ENCODE measurements at regions not wholly inside any gene's neighbourhood (a gene's known extent, or its start where the extent isn't known, plus 50 kb on each side); places are given as distances from the start of the nearest gene placed in this dataset.

GRCh38 chr14:55897031-55897430 is 221.2 kb upstream of the PELI2 start:
- Histone ChIP-seq H3K4me3 (replicated peaks in 1 of 4; ENCODE audit: control extremely low read depth in 1 of 4, insufficient read depth in 1 of 4, low read depth in 3 of 4, low read length in 4 of 4) (no peak overlapping the region), H3K9me3 (ENCODE audit: control insufficient read depth, insufficient read depth, low read depth, low read length) (no peaks in the 10 kb centered on the region)

GRCh38 chr14:55898938-55899337 is 219.3 kb upstream of the PELI2 start:
- Histone ChIP-seq H3K4me1 (ENCODE audit: control insufficient read depth, extremely low read depth, insufficient read depth, low read length) (no peaks in the 10 kb centered on the region), H4K20me1 (ENCODE audit: control insufficient read depth, extremely low read depth, insufficient read depth, low read length) (no peaks in the 10 kb centered on the region), H3K4me2 (ENCODE audit: extremely low read depth, insufficient read depth, low read length) (no peak overlapping the region), H3K27ac (ENCODE audit: insufficient read depth, low read length) (no peak overlapping the region), H3K79me2 (ENCODE audit: control insufficient read depth, insufficient read depth, low read length) (no peaks in the 10 kb centered on the region), H3K4me3 (replicated peaks in 1 of 4; ENCODE audit: control extremely low read depth in 1 of 4, insufficient read depth in 1 of 4, low read depth in 3 of 4, low read length in 4 of 4) (no peak overlapping the region), H3K9me3 (ENCODE audit: control insufficient read depth, insufficient read depth, low read depth, low read length) (no peaks in the 10 kb centered on the region), H3K27me3 (ENCODE audit: control insufficient read depth, insufficient read depth, low read length) (no peaks in the 10 kb centered on the region), H3K9ac (ENCODE audit: insufficient read depth, low read length) (no peak overlapping the region), H3K36me3 (ENCODE audit: control insufficient read depth, insufficient read depth, low read length) (no peaks in the 10 kb centered on the region), H2AFZ (ENCODE audit: low read length) (no peak overlapping the region)
- no peak for TF ChIP-seq EZH2 (IDR thresholded peaks at IDR 0.05; ENCODE audit: low read length, missing control alignments)
- no peak for TF ChIP-seq CTCF (conservative IDR thresholded peaks at IDR 0.05 in 1 of 2, IDR thresholded peaks at IDR 0.05 in 1 of 2; ENCODE audit: low read depth in 1 of 2, low read length in 2 of 2)
- DNase-seq (ENCODE audit: low read depth in 2 of 2) = no peak

More at GRCh38 chr14:55897031-55897430, 221.2 kb upstream of the PELI2 start:
- no peaks in the 10 kb centered on the region for H3K4me1 ChIP-seq (ENCODE audit: control insufficient read depth, extremely low read depth, insufficient read depth, low read length)
- H2AFZ ChIP-seq (ENCODE audit: low read length) = no peak overlapping the region
- no peak for TF ChIP-seq CTCF (conservative IDR thresholded peaks at IDR 0.05 in 1 of 2, IDR thresholded peaks at IDR 0.05 in 1 of 2; ENCODE audit: low read depth in 1 of 2, low read length in 2 of 2)
- no peak for TF ChIP-seq EZH2 (IDR thresholded peaks at IDR 0.05; ENCODE audit: low read length, missing control alignments)
- H3K27me3 ChIP-seq (ENCODE audit: control insufficient read depth, insufficient read depth, low read length) = no peaks in the 10 kb centered on the region
- no peak overlapping the region for H3K27ac ChIP-seq (ENCODE audit: insufficient read depth, low read length)
- H3K4me2 ChIP-seq (ENCODE audit: extremely low read depth, insufficient read depth, low read length) = no peak overlapping the region
- no peaks in the 10 kb centered on the region for H3K36me3 ChIP-seq (ENCODE audit: control insufficient read depth, insufficient read depth, low read length)
- DNase-seq (ENCODE audit: low read depth in 2 of 2) = no peak
- no peaks in the 10 kb centered on the region for H4K20me1 ChIP-seq (ENCODE audit: control insufficient read depth, extremely low read depth, insufficient read depth, low read length)
- H3K9ac ChIP-seq (ENCODE audit: insufficient read depth, low read length) = no peak overlapping the region
- H3K79me2 ChIP-seq (ENCODE audit: control insufficient read depth, insufficient read depth, low read length) = no peaks in the 10 kb centered on the region

- DNase-seq (ENCODE audit: low read depth in 2 of 2) = peak; percentile 52 to 80
- H3K9me3 ChIP-seq (ENCODE audit: control insufficient read depth, insufficient read depth, low read depth, low read length) = no peaks in the 10 kb centered on the region
- no peaks in the 10 kb centered on the region for H3K4me1 ChIP-seq (ENCODE audit: control insufficient read depth, extremely low read depth, insufficient read depth, low read length)
- no peak for TF ChIP-seq CTCF (conservative IDR thresholded peaks at IDR 0.05 in 1 of 2, IDR thresholded peaks at IDR 0.05 in 1 of 2; ENCODE audit: low read depth in 1 of 2, low read length in 2 of 2)
- no peak for TF ChIP-seq EZH2 (IDR thresholded peaks at IDR 0.05; ENCODE audit: low read length, missing control alignments)
- H3K4me3 ChIP-seq (replicated peaks in 1 of 4; ENCODE audit: control extremely low read depth in 1 of 4, insufficient read depth in 1 of 4, low read depth in 3 of 4, low read length in 4 of 4) = no peak overlapping the region
- no peaks in the 10 kb centered on the region for H3K79me2 ChIP-seq (ENCODE audit: control insufficient read depth, insufficient read depth, low read length)
- H4K20me1 ChIP-seq (ENCODE audit: control insufficient read depth, extremely low read depth, insufficient read depth, low read length) = no peaks in the 10 kb centered on the region
- no peaks in the 10 kb centered on the region for H3K27me3 ChIP-seq (ENCODE audit: control insufficient read depth, insufficient read depth, low read length)
- H3K36me3 ChIP-seq (ENCODE audit: control insufficient read depth, insufficient read depth, low read length) = no peaks in the 10 kb centered on the region
- H2AFZ ChIP-seq (ENCODE audit: low read length) = no peak overlapping the region
- H3K4me2 ChIP-seq (ENCODE audit: extremely low read depth, insufficient read depth, low read length) = no peak overlapping the region
- no peak overlapping the region for H3K9ac ChIP-seq (ENCODE audit: insufficient read depth, low read length)
- no peak overlapping the region for H3K27ac ChIP-seq (ENCODE audit: insufficient read depth, low read length)
These were observed 218.7 kb upstream of the PELI2 start for GRCh38 chr14:55899531-55899930.
